SK-N-SH treated with all-trans-retinoic acid at 6 μM for 48 hours (cell line): ENCODE measurements at regions not wholly inside any gene's neighbourhood (a gene's known extent, or its start where the extent isn't known, plus 50 kb on each side); places are given as distances from the start of the nearest gene placed in this dataset.

Source experiments
- ATAC-seq: fragments of 200-7000 bp; cut with Tn5 transposase; 3 replicates; pipeline ENCODE4 v1.9.1; 2020; ENCODE audit warnings: mild to moderate bottlenecking, moderate library complexity
- ARNTL ChIP-seq: fragments of 450-650 bp; formaldehyde crosslinking; IDR thresholded peaks from 2 replicates; pipeline ENCODE4 v1.5.0; 2020; ENCODE audit warnings: low read depth, mild to moderate bottlenecking, moderate library complexity, borderline replicate concordance
- BACH2 ChIP-seq: fragments of 250-450 bp; sonication (Bioruptor Pico); IDR thresholded peaks from 2 replicates; pipeline ENCODE4 v1.9.0; 2021; ENCODE audit warnings: mild to moderate bottlenecking, borderline replicate concordance
- CREB5 ChIP-seq: fragments of 250-450 bp; sonication (Bioruptor Pico); IDR thresholded peaks from 2 replicates; pipeline ENCODE4 v1.5.1; 2020; ENCODE audit warnings: low read depth, mild to moderate bottlenecking, moderate library complexity
- CSRNP3 ChIP-seq: fragments of 250-450 bp; sonication (Bioruptor Pico); IDR thresholded peaks from 2 replicates; pipeline ENCODE4 v1.5.1; 2021; ENCODE audit warnings: mild to moderate bottlenecking, moderate library complexity
- ESRRG ChIP-seq: fragments of 250-450 bp; sonication (Bioruptor Pico); IDR thresholded peaks from 2 replicates; pipeline ENCODE4 v1.6.1; 2021; ENCODE audit warnings: mild to moderate bottlenecking
- GLIS3 ChIP-seq: fragments of 250-450 bp; sonication (Bioruptor Pico); IDR thresholded peaks from 2 replicates; pipeline ENCODE4 v1.5.0; 2020; ENCODE audit warnings: mild to moderate bottlenecking, moderate library complexity
- OSR1 ChIP-seq: fragments of 250-450 bp; sonication (Bioruptor Pico); IDR thresholded peaks from 2 replicates; pipeline ENCODE4 v1.8.0; 2022; ENCODE audit warnings: moderate library complexity, mild to moderate bottlenecking, inconsistent platforms
- PATZ1 ChIP-seq: fragments of 250-450 bp; sonication (Bioruptor Pico); IDR thresholded peaks from 2 replicates; pipeline ENCODE4 v1.8.0; 2020; ENCODE audit warnings: mild to moderate bottlenecking, moderate library complexity, borderline replicate concordance
- POU6F1 ChIP-seq: fragments of 250-450 bp; sonication (Bioruptor Pico); IDR thresholded peaks from 2 replicates; pipeline ENCODE4 v1.8.0; 2021; ENCODE audit warnings: low read depth, mild to moderate bottlenecking, moderate library complexity, borderline replicate concordance
- PPARA ChIP-seq: fragments of 250-450 bp; sonication (Bioruptor Pico); IDR thresholded peaks from 2 replicates; pipeline ENCODE4 v1.5.0; 2020; ENCODE audit warnings: mild to moderate bottlenecking, borderline replicate concordance
- RARB ChIP-seq: fragments of 250-450 bp; sonication (Bioruptor Pico); IDR thresholded peaks from 2 replicates; pipeline ENCODE4 v1.8.0; 2021; ENCODE audit warnings: mild to moderate bottlenecking, moderate library complexity
- SNAI2 ChIP-seq: fragments of 250-450 bp; sonication (Bioruptor Pico); IDR thresholded peaks from 2 replicates; pipeline ENCODE4 v1.5.0; 2020; ENCODE audit warnings: mild to moderate bottlenecking, moderate library complexity
- TCF4 ChIP-seq: fragments of 250-450 bp; sonication (Bioruptor Pico); IDR thresholded peaks from 2 replicates; pipeline ENCODE4 v1.8.0; 2021; ENCODE audit warnings: mild to moderate bottlenecking, moderate library complexity, borderline replicate concordance
- TOX ChIP-seq: fragments of 250-450 bp; sonication (Bioruptor Pico); IDR thresholded peaks from 2 replicates; pipeline ENCODE4 v1.8.0; 2021; ENCODE audit warnings: mild to moderate bottlenecking, moderate library complexity, borderline replicate concordance
- TSHZ2 ChIP-seq: fragments of 250-450 bp; sonication (Bioruptor Pico); IDR thresholded peaks from 2 replicates; pipeline ENCODE4 v1.5.0; 2020; ENCODE audit warnings: mild to moderate bottlenecking, moderate library complexity
- ZFP30 ChIP-seq: fragments of 450-650 bp; formaldehyde crosslinking; IDR thresholded peaks from 2 replicates; pipeline ENCODE4 v1.5.0; 2022; ENCODE audit warnings: mild to moderate bottlenecking, moderate library complexity
- ZNF565 ChIP-seq: fragments of 450-650 bp; formaldehyde crosslinking; conservative IDR thresholded peaks from 2 replicates; pipeline ENCODE4 v1.5.0; 2020; ENCODE audit warnings: low read depth, mild to moderate bottlenecking, moderate library complexity
- ZNF8 ChIP-seq: fragments of 450-650 bp; formaldehyde crosslinking; IDR thresholded peaks from 2 replicates; pipeline ENCODE4 v1.5.0; 2020; ENCODE audit warnings: mild to moderate bottlenecking, moderate library complexity

- no peak for ATAC-seq
These were observed 1624.0 kb downstream of the AMY1C start for GRCh38 chr1:105373681-105374080.

GRCh38 chr1:105386489-105386888 is 1636.8 kb downstream of the AMY1C start:
- no peak for ATAC-seq
- TF ChIP-seq BACH2 (CRISPR knock-in tag) (no peak), TCF4 (no peak), ZFP30 (CRISPR knock-in tag) (no peak), ESRRG (CRISPR knock-in tag) (no peak), CSRNP3 (no peak), SNAI2 (CRISPR knock-in tag) (no peak), ARNTL (CRISPR knock-in tag) (no peak)
- TF ChIP-seq, all 23 proteins: peak for 0

More at GRCh38 chr1:105373681-105374080, 1624.0 kb downstream of the AMY1C start:
- no peak for TF ChIP-seq TOX
- TF ChIP-seq TCF4, result no peak
- TF ChIP-seq POU6F1 (CRISPR knock-in tag), result no peak
- no peak for TF ChIP-seq TSHZ2 (CRISPR knock-in tag)
- TF ChIP-seq SNAI2 (CRISPR knock-in tag), result no peak
- no peak for TF ChIP-seq PPARA (CRISPR knock-in tag)
- no peak for TF ChIP-seq GLIS3
- TF ChIP-seq ZNF565 (CRISPR knock-in tag), result no peak

- TF ChIP-seq GLIS3 (no peak), ESRRG (CRISPR knock-in tag) (no peak), CSRNP3 (no peak), OSR1 (CRISPR knock-in tag) (no peak), RARB (CRISPR knock-in tag) (no peak), SNAI2 (CRISPR knock-in tag) (no peak), PATZ1 (CRISPR knock-in tag) (no peak), TSHZ2 (CRISPR knock-in tag) (no peak), CREB5 (no peak), ZNF565 (CRISPR knock-in tag) (no peak), ZFP30 (CRISPR knock-in tag) (no peak), ZNF8 (CRISPR knock-in tag) (no peak)
- TF ChIP-seq, all 23 proteins: peak for 0
- ATAC-seq, result no peak
These were observed 1646.3 kb downstream of the AMY1C start for GRCh38 chr1:105396001-105396400.
